HepG2 (cell line): ENCODE measurements at regions not wholly inside any gene's neighbourhood (a gene's known extent, or its start where the extent isn't known, plus 50 kb on each side); places are given as distances from the start of the nearest gene placed in this dataset.

Experiments used
- ATAC-seq: fragments of 200-7000 bp; cut with Tn5 transposase; 3 replicates; pipeline ENCODE4 v1.9.1; 2020; ENCODE audit warnings: mild to moderate bottlenecking, moderate library complexity
- BruUV-seq: library from RNA; stranded (reverse); fragments of 400-500 nt; replicated peaks from 2 replicates; lab custom pipeline; 2021; lab: Mats Ljungman, UMichigan
- CTCF ChIA-PET: fragments of 300-600 bp; formaldehyde crosslinking; extraction: SDS; loops from one replicate; lab custom pipeline; 2021; ENCODE audit warnings: low total read pairs, inconsistent platforms, low intra/inter-chr PET ratio; lab: Yijun Ruan, JAX
- POLR2A ChIA-PET: fragments of 350-600 bp; sonication (Branson Sonifier 250); formaldehyde crosslinking; loops from one replicate; lab custom pipeline; 2020; ENCODE audit warnings: antibody characterized with exemption, inconsistent platforms; lab: Yijun Ruan, JAX
- DNase-seq: peaks from one replicate; pipeline ENCODE4 v3.0.0-alpha.2; 2015; ENCODE audit warnings: low spot score
- FAIRE-seq: peaks from 3 replicates; lab custom pipeline; 2011; peaks lifted over from hg19 to GRCh38; lab: Jason Lieb, UNC
- H2AFZ ChIP-seq: one replicate; pipeline ENCODE4 v1.6.1; 2011; ENCODE audit warnings: low read length, inconsistent platforms
- H3K27ac ChIP-seq: fragments of 300-600 bp; 3 replicates; pipeline ENCODE4 v1.8.0; 2011; ENCODE audit warnings: mixed run types, mild to moderate bottlenecking, mixed read lengths, low read length, inconsistent platforms; ENCODE audit not compliant: insufficient read depth; ENCODE audit errors: extremely low read length
- H3K27me3 ChIP-seq, 2 experiments: fragments of 200-600 bp in 1 of 2; 2 replicates in 1 of 2; 3 replicates in 1 of 2; pipeline versions ENCODE4 v1.6.0 to v1.8.0; 2011; ENCODE audit warnings: low read length in 2 of 2, mild to moderate bottlenecking in 2 of 2, moderate library complexity in 2 of 2, inconsistent platforms in 1 of 2; ENCODE audit not compliant: insufficient read depth in 2 of 2, control insufficient read depth in 1 of 2
- H3K36me3 ChIP-seq, 2 experiments: fragments of 200-600 bp in 1 of 2; replicated peaks in 1 of 2; 2 replicates in 1 of 2; 3 replicates in 1 of 2; pipeline versions ENCODE4 v1.5.1 to v1.8.0; 2011; ENCODE audit warnings: low read length in 2 of 2, inconsistent platforms in 1 of 2; ENCODE audit not compliant: insufficient read depth in 2 of 2, control insufficient read depth in 1 of 2
- H3K4me1 ChIP-seq: 2 replicates; pipeline ENCODE4 v1.5.1; 2012; ENCODE audit warnings: low read length, inconsistent platforms; ENCODE audit not compliant: insufficient read depth
- H3K4me2 ChIP-seq: 2 replicates; pipeline ENCODE4 v1.6.0; 2011; ENCODE audit warnings: low read depth, low read length, inconsistent platforms
- H3K4me3 ChIP-seq, 3 experiments: fragments of 200-600 bp in 1 of 3; sonication (generic), shearing (Covaris generic) in 1 of 3; replicated peaks in 1 of 3; 2 replicates each; pipeline ENCODE4 v1.5.1; 2011 to 2016; ENCODE audit warnings: low read length in 3 of 3, inconsistent platforms in 2 of 3, low read depth in 2 of 3, mild to moderate bottlenecking in 2 of 3, control low read depth in 1 of 3, mixed read lengths in 1 of 3; ENCODE audit not compliant: insufficient read depth in 1 of 3
- H3K79me2 ChIP-seq: one replicate; pipeline ENCODE4 v1.6.1; 2011; ENCODE audit warnings: low read length, inconsistent platforms; ENCODE audit not compliant: insufficient read depth
- H3K9ac ChIP-seq: 2 replicates; pipeline ENCODE4 v1.6.0; 2011; ENCODE audit warnings: mild to moderate bottlenecking, low read depth, low read length, inconsistent platforms; ENCODE audit not compliant: insufficient read depth
- H3K9me3 ChIP-seq: 2 replicates; pipeline ENCODE4 v1.5.1; 2012; ENCODE audit warnings: mild to moderate bottlenecking, low read length
- H4K20me1 ChIP-seq: 2 replicates; pipeline ENCODE4 v1.6.0; 2011; ENCODE audit warnings: inconsistent platforms, mild to moderate bottlenecking, low read length, moderate library complexity; ENCODE audit not compliant: insufficient read depth
- TBL1XR1 ChIP-seq: fragments of 150-350 bp; IDR thresholded peaks from 2 replicates; pipeline ENCODE4 v1.6.1; 2014; ENCODE audit warnings: borderline replicate concordance, low read length; ENCODE audit not compliant: partially characterized antibody
- ZNF281 ChIP-seq: sonication (generic); formaldehyde crosslinking; IDR thresholded peaks from 2 replicates; pipeline ENCODE4 v1.4.0; 2020; ENCODE audit warnings: missing genetic modification reagents, borderline replicate concordance
- ZNF407 ChIP-seq: sonication (generic); formaldehyde crosslinking; IDR thresholded peaks from one replicate; pipeline ENCODE4 v1.5.1; 2020; ENCODE audit warnings: mild to moderate bottlenecking, missing genetic modification reagents; ENCODE audit errors: not compliant biosample characterization
- ZSCAN20 ChIP-seq: sonication (generic); formaldehyde crosslinking; IDR thresholded peaks from 2 replicates; pipeline ENCODE4 v1.4.0; 2020; ENCODE audit warnings: missing genetic modification reagents, mild to moderate bottlenecking, borderline replicate concordance
- WGBS: methylation state at CpG from one replicate; pipeline ENCODE4 v1.1.6; 2017; ENCODE audit warnings: low lambda C conversion rate; 5-methylcytosine and 5-hydroxymethylcytosine counted together
- in situ Hi-C: cut with HindIII; loops from 2 replicates; pipeline ENCODE4 v1.10.0; 2017; ENCODE audit warnings: low pct_unique_long_range_greater_than_20kb; ENCODE audit not compliant: extremely low pct_ligation_motif_present
- intact Hi-C: fragments of 100-400 bp; cut with micrococcal nuclease; formaldehyde crosslinking; loops from one replicate; pipeline ENCODE4 v1.10.0; 2022; ENCODE audit not compliant: unreplicated experiment

GRCh38 chr13:67410645-67411044 lies 180.5 kb upstream of the PCDH9 start:
- POLR2A ChIA-PET = no interaction called here
- no peak for TF ChIP-seq ZNF407 (CRISPR knock-in tag)
- no peak for TF ChIP-seq ZSCAN20 (CRISPR knock-in tag)
- no peak for TF ChIP-seq ZNF281 (CRISPR knock-in tag)
- TF ChIP-seq TBL1XR1 = no peak
- Histone ChIP-seq H3K27ac (no peak overlapping the region), H3K4me3 (no peak overlapping the region), H3K4me2 (no peak overlapping the region), H3K79me2 (no peaks in the 10 kb centered on the region), H3K4me1 (0 out of 2 replicates have a peak, but pooled peaks cover 6% of the 10 kb centered on the region), H3K36me3 (no peaks in the 10 kb centered on the region), H3K27me3 (no peaks in the 10 kb centered on the region), H3K9ac (no peak overlapping the region), H2AFZ (no peak overlapping the region), H3K9me3 (no peaks in the 10 kb centered on the region), H4K20me1 (no peaks in the 10 kb centered on the region)
- CTCF ChIA-PET = interaction anchor here (0.7 kb wide), 1 partner anchor 39 kb away, joined by 3 read pairs; no protein-coding TSS in a partner anchor
- 3% methylated on average over 1 of the region's 1 CpG for WGBS
- no peak for DNase-seq
- in situ Hi-C loops (no loop called here), intact Hi-C loops (no loop called here)
- no TSS peak for BruUV-seq
- ATAC-seq = no peak
- FAIRE-seq = no peak
